ENCODE measurements at regions not wholly inside any gene's neighbourhood (a gene's known extent, or its start where the extent isn't known, plus 50 kb on each side); places are given as distances from the start of the nearest gene placed in this dataset.

DNA sequence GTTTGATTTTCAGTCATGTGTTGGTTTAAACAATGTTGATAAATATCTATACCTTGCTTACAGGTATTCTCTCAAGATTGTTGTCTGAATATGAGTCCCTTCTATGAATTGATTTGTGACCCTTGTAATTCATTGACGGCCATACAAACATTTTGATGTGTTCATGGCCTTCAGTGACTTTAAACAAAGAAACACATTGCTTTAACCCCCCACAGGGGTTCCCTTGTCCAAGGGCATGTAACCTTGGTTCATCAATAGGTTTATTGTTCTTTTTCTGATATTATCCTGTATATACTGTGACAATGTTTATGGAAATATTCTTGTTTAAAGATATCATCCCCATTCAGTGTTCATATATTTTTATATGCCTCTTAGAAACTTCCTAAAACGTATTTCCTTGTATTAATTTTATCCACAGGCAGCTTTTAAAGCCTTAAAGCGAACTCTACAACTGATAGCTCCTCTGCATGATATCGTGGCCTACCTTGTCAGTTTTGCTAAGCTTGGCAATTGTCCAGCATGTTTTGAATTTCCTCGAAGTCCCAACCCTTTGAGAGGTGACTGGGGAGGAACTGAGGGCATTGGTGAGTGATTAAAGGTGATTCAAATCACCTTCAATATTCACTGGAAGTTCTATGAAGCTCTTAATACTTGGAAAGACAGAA is 87.0 kb downstream of the CD164 start:
- DNase-seq (ENCODE audit: low read depth in 2 of 2) = no peak

DNA sequence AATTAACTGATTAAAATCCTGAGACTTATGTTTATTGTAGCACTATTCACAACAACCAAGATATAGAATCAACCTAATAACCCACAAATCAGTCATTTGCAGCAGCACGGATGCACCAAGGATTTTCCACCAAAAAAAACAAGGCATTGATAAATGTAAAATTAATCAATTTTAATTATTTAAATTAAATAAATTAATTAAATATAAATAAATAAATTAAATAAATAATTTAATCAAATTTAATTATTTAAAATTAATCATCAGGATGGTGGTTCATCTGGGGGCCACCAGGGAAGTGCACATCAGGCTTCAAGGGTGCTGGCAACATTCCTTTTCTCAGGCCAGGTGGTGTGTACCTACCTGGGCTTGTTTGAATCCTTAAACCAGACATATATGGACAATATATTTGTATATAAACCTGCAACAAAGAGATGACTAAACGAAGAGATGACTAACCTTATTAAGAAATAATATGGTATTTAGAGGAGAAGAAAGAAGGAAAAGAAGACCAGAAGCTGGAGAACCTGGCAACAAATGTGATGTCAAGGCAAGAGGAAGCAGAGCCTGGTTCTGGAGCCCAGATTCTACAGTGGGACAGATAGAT is 89.2 kb downstream of the CD164 start:
- DNase-seq (ENCODE audit: low read depth in 2 of 2) = no peak

DNA sequence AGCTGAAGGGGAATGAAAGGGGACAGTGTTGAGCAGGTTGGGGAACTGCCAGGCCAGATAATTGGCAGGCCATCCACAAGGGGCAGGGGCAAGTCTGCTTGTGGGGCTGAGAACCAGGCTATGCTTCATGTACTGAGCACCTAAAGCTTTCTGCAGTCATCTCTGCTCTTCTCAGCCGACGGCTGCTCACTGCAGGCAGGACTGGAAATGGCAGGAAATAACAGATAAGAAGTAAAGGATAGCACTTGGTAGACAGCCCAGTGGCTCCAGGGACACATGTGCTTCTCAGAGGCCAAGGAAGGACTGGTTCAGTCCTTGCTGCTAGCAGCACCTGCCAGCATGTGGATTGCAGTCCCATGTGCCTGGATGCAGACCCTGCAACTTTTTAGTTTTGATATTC is 89.8 kb downstream of the CD164 start:
- DNase-seq (ENCODE audit: low read depth in 2 of 2) = no peak

DNA sequence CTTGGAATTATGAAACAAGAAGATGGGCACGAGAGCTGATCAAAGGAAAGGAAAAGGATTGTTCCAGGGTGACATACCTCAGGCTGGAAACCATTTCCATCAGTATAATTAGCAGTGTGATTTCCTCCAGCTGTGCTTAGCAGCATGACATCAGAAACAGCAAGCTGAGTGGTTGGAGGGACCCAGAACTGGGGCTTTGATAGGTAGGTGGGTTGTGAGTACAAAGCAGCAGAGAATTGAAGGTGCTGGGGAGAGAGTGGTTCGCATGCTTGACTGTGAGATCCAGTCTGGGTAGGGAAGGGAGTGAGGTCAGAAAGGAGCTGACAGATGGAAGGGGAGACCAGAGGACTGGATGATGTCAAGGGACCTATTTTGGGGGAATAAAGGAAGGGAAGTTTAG is 90.4 kb downstream of the CD164 start:
- no peak for DNase-seq (ENCODE audit: low read depth in 2 of 2)

DNA sequence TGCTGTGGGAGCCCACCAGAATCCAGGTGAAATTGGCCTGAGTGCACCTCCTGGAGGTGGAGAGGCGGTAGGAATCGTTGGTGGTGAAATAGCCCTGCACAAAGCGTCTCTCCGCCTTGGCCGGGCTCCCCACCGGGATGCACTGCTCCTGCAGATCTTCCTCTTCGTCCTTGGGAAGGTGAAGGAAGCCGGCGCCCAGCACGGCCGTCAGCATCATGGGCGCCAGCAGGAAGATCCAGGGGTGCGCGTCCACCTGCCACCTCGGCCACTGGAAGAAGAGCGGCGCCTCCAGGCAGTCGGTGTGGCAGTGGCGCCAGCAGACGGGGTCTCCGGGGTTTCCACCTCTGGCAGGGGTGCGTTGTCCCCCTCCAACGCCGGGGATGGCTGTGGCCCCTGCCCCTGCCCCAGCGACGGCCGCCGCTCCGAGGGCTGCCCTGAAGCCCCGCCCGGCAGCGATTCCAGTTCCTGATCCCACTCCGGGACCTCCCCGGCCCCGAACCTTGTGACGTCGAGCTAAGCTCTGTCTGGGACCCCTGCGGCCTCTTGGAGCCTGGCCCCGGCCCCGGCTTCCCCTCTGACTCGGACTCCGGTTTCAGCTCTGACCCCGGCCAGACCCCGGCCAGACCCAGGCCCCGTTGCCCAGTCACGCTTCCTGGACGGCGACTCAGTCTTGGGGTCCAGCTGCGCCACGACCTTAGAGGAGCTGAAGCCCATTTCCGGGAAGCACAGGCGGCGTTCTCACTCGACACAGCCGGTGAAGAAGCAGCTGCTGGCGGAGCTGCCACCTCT is 91.9 kb downstream of the CD164 start:
- DNase-seq (ENCODE audit: low read depth in 2 of 2) = no peak

DNA sequence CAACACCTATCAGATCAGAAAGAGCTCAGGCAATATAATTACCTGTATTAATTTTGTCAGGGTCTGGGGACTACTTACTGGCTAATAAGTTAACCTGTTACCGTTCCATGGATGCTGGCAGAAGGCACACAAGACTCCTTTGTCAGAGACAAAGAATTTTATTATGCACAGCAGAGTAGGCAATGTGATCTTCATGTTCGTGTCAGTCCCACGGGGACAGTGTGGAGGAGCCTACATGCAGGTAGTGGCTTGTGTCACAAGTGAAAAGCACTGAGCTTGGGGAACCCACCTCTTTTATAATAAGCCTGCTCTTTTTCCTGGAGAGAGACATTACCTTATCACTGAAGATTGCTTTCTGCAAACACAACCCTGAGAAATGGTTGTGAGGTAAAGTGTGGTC is 96.9 kb downstream of the CD164 start:
- DNase-seq (ENCODE audit: low read depth in 2 of 2) = no peak

DNA sequence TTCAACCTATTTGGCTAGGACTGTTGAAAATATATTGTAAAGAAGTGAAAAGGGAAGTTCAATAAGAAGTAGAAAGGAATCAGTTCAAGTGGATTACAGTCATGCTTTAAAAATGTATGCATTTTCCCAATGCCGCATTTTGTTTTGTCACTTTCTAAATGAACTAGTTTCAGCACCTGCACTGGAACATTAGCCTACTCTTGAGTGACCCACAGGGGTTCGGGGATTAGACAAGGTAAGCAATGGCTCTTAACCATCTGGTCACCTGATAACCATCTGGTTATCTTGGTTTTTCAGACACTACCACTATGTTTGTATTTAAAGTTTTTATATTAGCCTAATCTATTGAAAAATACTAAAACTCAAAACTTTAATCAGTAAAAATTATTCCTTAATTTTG is 97.6 kb downstream of the CD164 start:
- no peak for DNase-seq (ENCODE audit: low read depth in 2 of 2)

DNA sequence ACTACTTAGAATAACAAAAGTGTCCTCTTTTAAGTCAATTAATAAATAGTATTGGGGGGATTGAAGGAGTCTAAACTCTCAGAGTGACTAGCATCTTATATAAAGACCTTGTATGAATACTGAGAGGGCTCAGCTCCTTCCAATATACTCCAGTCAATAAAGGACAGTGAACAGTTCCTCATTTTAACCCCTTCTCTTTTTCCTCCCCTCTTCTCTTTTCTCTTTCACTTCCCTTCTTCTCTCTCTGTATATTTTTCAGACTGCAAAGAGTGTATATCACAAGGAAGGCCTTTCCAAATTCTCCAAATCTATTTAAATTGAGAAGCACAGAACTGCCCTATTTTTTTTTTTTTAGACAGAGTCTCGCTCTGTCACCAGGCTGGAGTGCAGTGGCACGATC is 99.5 kb downstream of the CD164 start:
- no peak for DNase-seq (ENCODE audit: low read depth in 2 of 2)

DNA sequence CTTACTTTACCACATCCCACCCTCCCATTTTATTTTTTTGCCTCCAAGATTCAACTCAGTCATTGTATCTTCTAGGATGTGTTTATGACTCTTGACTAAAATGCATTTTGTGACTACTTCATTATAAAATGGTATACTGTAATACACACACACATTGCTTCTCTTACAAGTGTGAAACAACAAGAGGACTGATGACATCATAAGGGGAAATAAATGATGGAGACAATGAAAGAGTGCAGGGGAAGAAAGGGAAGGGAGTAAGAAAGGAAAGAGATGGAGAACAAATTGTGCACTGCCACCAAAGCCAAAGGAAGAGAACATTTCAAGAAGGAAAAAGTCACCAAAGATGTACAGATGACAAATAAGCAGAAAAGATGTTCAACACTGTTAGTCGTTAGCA is 102.6 kb downstream of the CD164 start:
- DNase-seq (ENCODE audit: low read depth in 2 of 2) = no peak

DNA sequence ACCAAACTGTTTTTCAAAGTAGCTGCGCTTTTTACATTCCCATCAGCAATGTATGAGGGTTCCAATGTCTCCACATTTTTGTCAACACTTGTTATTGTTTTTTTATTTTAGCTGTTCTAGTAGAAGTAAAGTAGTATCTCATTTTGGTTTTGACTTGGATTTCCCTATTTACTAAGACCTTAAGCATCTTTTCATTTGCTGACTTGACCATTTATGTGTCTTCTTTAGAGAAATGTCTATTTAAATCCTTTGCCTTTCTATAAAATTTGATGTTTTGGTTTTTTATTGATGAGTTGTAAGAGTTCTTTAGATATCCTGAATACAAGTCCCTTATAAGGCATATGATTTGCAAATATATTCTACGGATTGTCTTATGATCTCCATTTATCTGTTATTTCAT is 110.6 kb downstream of the CD164 start:
- no peak for DNase-seq (ENCODE audit: low read depth in 2 of 2)

DNA sequence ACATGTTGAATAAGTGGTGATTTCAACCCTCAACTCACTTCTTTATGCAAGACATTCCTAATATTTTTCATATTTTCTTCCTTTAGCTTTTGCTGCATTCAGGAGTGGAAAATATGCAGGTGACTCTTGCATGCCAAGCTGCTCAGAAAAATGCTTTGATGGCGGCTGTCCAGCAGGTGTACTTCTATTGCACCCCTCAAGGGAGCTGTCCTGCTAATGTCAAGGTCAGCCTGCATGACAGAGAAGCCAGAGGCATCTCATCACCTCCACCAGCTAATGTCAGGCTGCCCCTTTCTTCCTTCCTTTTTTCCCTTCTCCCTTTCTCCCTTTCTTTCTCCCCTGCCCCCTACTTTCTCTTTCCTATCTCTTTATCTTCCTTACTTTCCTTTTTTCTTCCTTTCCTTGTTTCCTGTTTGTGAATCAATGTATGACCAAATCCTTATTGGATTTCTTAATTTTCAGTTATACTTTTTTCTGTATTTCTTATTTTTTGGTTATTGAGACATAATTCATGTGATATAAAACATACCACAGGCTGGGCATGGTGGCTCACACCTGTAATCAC is 112.2 kb downstream of the CD164 start:
- no peak for DNase-seq (ENCODE audit: low read depth in 2 of 2)

DNA sequence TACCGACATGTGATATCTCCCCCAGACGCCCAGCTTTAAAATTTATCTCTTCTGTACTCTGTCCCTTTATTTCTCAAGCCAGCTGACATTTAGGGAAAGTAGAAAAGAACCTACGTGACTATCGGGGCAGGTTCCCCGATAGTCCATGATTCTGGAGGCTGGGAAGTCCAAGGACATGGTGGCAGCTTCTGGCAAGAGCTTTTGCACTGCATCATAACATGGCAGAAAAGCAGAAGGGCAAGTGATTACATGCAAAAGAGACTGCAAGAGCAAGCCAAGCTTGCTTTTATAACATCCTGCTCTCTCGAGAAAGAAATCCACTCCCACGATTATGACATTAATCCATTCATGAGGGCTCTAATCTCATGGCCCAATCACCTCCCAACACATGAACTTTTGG is 113.2 kb downstream of the CD164 start:
- no peak for DNase-seq (ENCODE audit: low read depth in 2 of 2)

DNA sequence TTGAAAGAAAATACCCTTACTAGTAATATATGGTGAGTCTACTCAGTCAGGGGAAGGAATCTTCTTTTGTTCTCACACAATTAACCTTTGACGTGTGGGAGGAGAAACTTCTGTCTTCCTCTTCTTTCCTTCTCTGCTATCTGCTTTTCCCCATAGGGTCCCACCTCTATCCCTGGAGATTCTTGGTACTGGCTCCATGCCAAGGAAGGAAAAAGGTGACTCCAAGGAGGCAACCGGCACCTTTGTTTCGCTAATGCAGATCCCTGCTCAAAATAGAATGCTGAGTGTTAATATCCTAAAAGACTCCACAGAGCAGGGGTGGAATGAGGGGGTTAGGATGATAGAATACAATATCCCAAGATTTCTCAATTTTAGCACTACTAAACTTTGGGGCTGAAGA is 116.7 kb downstream of the CD164 start:
- no peak for DNase-seq (ENCODE audit: low read depth in 2 of 2)

DNA sequence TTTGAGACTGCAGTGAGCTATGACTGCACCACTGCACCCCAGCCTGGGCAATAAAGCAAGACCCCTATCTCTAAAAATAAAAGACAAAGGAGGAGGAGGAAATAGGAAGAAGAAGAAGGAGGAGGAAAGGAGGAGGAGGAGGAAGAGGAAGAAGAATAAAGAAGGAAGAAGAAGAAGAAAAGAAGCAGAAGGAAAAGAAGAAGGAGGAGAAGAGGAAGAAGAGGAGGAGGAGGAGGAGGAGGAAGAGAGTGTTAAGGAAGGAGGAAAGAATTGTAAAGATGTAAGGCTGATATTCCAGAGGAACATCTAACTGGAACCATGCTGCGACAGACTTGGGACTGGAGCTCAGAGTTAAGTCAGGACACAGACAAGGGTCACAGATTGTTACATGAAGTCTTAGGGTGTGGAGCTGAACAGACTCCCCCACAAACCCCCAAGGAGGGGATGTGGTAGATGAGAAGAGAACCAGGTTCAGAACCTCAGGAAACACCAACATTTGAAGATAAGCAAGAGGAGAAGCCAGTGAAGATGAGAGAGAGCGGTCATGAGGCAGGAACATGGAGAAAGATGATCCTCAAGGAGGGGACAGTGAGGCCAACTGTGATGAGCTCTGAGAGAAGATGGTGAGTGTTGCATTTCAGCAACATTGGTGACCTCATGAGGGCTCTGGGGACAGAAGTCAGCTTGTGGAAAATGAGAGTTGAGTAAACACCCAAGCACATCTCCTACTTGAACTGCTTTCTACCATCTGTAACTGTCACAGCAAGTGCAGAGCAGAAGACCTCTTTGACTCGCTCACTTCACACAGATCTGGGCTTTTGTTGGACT is 118.2 kb downstream of the CD164 start:
- DNase-seq (ENCODE audit: low read depth in 2 of 2) = no peak

DNA sequence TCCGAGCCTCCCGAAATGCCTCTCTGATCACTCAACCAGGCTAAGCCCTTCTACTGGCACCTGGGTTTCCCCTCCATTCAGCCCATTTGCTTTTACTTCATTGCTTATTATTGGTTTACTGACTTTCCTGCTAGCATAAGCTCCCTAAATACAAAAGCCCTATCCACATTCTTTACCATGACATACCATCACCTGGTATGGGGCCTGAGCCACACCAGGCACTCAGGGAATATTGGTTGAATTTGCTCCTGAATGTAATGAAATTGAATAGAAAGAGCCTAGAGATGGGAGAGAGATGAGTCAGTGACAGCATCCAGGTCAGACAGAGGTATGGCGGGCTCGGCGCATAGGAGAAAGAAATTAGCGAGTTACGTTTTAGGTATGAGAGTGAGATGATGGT is 120.0 kb downstream of the CD164 start:
- no peak for DNase-seq (ENCODE audit: low read depth in 2 of 2)

DNA sequence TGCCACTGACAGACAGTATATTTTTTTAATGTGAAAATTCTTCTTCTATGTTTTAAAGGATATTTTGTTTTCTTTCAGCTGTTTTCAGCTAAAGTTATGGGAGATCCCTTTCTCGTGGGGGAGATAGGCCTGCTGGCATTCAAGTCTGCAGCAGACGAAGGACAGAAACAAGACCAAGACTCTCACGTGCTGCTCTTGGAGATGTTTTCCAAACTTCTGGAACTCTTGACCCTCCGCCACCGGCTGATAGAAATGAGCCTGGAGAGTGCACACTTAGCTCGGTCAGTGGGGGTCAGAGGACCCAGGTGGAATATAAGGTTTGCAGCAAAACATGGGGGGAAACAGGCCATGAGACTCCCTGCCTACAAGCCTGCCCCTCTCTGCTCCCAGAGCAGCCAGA is 120.5 kb downstream of the CD164 start:
- DNase-seq (ENCODE audit: low read depth in 2 of 2) = no peak

DNA sequence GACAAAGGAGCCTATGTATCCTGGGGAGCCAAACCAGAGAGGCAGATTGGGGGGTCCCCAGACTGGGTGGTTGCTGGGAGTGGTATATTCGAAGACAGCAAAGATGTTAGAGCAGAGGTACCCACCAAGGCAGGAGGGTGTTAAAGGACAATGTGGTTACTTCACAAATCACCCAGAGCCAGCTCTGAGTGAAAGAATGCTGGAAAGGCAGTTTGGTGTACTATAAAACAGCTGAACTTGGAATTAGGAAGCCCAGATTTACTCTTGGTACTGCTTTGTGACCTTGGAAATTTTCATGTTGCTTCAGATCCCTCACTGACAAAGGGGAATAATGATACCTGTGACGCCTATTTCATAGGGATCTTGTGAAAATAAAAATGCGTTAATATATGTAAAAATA is 121.6 kb downstream of the CD164 start:
- DNase-seq (ENCODE audit: low read depth in 2 of 2) = no peak

DNA sequence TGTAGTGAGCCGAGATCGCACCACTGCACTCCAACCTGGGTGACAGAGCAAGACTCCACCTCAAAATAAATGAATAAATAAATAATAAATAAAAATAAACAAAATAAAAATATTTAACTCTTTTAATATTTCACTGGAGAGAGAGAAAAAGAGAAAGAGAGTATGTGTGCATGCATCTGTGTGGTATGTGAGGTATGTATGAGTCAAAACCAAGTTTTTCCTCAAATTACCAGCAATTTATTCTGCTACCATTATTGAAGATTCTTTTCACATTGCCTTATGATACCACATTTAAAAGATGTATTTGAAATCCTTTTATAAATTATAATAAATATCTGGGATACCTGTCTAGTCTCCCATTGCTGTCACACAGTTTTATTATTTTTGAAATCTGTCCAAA is 122.1 kb downstream of the CD164 start:
- no peak for DNase-seq (ENCODE audit: low read depth in 2 of 2)

DNA sequence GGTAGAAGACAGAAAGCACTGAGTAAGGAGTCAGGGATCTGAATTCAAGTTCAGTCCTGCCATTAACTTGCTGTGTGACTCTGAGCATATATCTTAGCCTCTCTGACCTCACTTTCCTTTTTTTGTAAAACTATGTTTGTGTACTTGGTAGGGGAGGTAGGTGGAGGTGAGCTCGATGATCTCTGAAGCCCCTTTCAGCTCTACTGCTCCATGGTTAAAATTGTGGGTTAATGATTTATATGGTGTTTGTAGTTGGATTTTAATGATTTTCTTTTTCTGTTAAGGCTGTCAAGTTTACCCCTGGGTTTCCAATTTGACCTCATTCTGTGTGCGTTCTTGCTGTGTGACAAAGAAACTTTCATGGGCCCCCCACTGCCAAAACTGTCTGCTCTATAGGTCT is 124.1 kb downstream of the CD164 start:
- no peak for DNase-seq (ENCODE audit: low read depth in 2 of 2)

DNA sequence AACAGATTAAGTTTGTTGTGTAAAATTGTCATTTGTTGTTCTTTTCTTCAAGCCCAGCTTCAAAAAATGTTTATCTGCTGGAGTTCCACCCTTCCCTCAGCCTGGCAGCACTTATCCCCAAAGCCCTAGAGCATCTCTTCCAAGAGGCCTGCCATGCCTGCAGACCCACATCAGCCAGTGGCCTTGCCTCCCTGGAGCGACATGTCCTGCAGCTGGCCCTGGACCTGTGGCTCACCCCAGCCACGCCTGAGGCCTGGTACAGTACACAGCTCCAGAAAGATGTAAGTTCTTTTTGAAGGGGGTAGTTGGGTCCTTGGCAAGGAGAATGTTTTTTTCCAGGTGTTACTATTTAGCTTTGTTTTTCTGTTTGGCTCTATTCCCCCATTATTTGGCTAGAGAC is 124.8 kb downstream of the CD164 start:
- no peak for DNase-seq (ENCODE audit: low read depth in 2 of 2)

DNA sequence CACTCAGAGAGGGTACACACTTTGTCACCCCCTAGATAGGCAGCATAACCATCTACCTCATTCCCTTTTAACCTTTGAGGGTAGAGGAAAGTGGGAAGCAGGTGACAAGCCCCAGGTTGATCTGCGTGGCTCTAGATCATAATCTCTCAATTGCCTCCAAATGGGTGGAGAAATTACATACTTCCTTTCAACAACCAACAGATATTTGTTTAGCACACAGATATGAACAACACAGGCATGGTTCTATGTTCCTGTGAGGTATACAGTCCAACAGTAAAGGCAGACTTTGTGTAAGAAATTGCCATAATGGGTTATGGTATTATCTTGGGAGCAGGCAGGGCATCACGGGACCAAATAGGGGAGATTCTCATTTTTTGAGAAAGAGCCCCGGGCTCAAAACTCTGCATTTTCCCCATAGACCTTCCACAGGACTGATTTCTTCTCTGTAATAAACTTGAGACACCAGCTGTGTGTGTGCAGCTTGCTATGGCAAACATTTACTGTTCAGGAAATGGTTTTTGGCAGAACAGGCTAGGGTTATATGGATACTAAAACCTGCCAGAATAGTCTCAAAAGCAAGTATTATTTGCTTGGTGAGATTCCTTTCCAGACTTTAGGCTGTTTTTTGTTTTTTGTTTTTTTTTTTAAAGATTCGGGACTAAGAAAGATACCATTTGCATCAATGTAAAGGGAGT is 126.2 kb downstream of the CD164 start:
- DNase-seq (ENCODE audit: low read depth in 2 of 2) = no peak

DNA sequence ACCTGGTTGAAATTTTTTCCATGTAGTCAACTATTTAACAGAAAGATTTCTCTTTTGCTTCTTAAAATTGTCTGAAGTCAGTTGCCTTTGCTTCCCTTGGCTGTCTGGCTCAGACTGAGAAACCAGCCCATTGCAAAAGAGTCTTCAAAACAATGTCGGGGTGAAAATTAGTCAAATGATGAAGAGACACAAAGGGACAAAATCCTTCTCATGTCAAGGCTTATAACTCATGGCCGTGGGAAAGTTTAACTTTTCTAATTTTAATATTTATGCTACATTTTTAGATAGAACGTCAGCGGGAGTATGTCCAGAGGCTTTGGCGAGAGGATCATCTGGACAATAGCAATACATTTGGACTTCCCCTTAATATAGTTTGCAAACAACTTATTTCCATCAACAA is 127.2 kb downstream of the CD164 start:
- no peak for DNase-seq (ENCODE audit: low read depth in 2 of 2)

Measured in stimulated activated CD4-positive, alpha-beta T cell treated with anti-CD3 and anti-CD28 coated beads, Interleukin-4, amount 100 ng/mL, for 48 hours (primary cell).